H9 (cell line): ENCODE measurements at regions not wholly inside any gene's neighbourhood (a gene's known extent, or its start where the extent isn't known, plus 50 kb on each side); places are given as distances from the start of the nearest gene placed in this dataset.

Source experiments
- DNase-seq: peaks from one replicate; pipeline ENCODE4 v3.0.0-alpha.2; 2017
- H2AFZ ChIP-seq: one replicate; pipeline ENCODE4 v1.6.1; 2013; ENCODE audit warnings: mild to moderate bottlenecking, low read length, control low read depth, moderate library complexity
- H2AK5ac ChIP-seq: 2 replicates; pipeline ENCODE4 v1.6.1; 2013; ENCODE audit warnings: low read length, control low read depth, mixed read lengths; ENCODE audit not compliant: insufficient read length
- H2BK120ac ChIP-seq: one replicate; pipeline ENCODE4 v1.6.1; 2013; ENCODE audit warnings: low read depth, mild to moderate bottlenecking, low read length, control low read depth, inconsistent platforms; ENCODE audit not compliant: poor library complexity, severe bottlenecking
- H2BK12ac ChIP-seq: 2 replicates; pipeline ENCODE4 v1.6.1; 2013; ENCODE audit warnings: low read length, control low read depth, mixed read lengths, low read depth; ENCODE audit not compliant: insufficient read length
- H2BK15ac ChIP-seq: 2 replicates; pipeline ENCODE4 v1.6.1; 2013; ENCODE audit warnings: low read depth, low read length, control low read depth
- H2BK20ac ChIP-seq: one replicate; pipeline ENCODE4 v1.6.1; 2013; ENCODE audit warnings: low read depth, mild to moderate bottlenecking, low read length, control low read depth, inconsistent platforms; ENCODE audit not compliant: poor library complexity, severe bottlenecking
- H2BK5ac ChIP-seq: 2 replicates; pipeline ENCODE4 v1.6.1; 2013; ENCODE audit warnings: low read length, control low read depth, mixed read lengths; ENCODE audit not compliant: insufficient read length
- H3K14ac ChIP-seq: 2 replicates; pipeline ENCODE4 v1.6.1; 2013; ENCODE audit warnings: low read length, control low read depth; ENCODE audit not compliant: insufficient read depth
- H3K18ac ChIP-seq: 2 replicates; pipeline ENCODE4 v1.6.1; 2013; ENCODE audit warnings: low read depth, mild to moderate bottlenecking, mixed read lengths, low read length, control low read depth; ENCODE audit not compliant: insufficient read length
- H3K23ac ChIP-seq: 2 replicates; pipeline ENCODE4 v1.6.1; 2013; ENCODE audit warnings: low read length, control low read depth, mixed read lengths, low read depth; ENCODE audit not compliant: insufficient read length
- H3K23me2 ChIP-seq: 2 replicates; pipeline ENCODE4 v1.6.1; 2013; ENCODE audit warnings: low read depth, mild to moderate bottlenecking, mixed read lengths, low read length, control low read depth; ENCODE audit not compliant: insufficient read length, poor library complexity, severe bottlenecking
- H3K27ac ChIP-seq: 2 replicates; pipeline ENCODE4 v1.5.1; 2013; ENCODE audit warnings: low read length, control low read depth, mixed read lengths, low read depth; ENCODE audit not compliant: insufficient read length
- H3K27me3 ChIP-seq: 2 replicates; pipeline ENCODE4 v1.6.1; 2013; ENCODE audit warnings: low read length, control low read depth, inconsistent platforms; ENCODE audit not compliant: insufficient read depth
- H3K4ac ChIP-seq: 2 replicates; pipeline ENCODE4 v1.6.1; 2013; ENCODE audit warnings: low read depth, mild to moderate bottlenecking, control low read depth, inconsistent platforms, low read length, moderate library complexity
- H3K4me1 ChIP-seq: 2 replicates; pipeline ENCODE4 v1.6.1; 2013; ENCODE audit warnings: low read length, control low read depth, inconsistent platforms; ENCODE audit not compliant: insufficient read depth
- H3K4me2 ChIP-seq: 2 replicates; pipeline ENCODE4 v1.6.1; 2013; ENCODE audit warnings: low read length, control low read depth, mixed read lengths; ENCODE audit not compliant: insufficient read length, insufficient read depth
- H3K56ac ChIP-seq: 2 replicates; pipeline ENCODE4 v1.6.1; 2013; ENCODE audit warnings: low read depth, mild to moderate bottlenecking, mixed read lengths, low read length, control low read depth; ENCODE audit not compliant: insufficient read length
- H3K79me1 ChIP-seq: 2 replicates; pipeline ENCODE4 v1.6.1; 2013; ENCODE audit warnings: low read depth, mild to moderate bottlenecking, moderate library complexity, low read length, control low read depth, inconsistent platforms; ENCODE audit not compliant: insufficient read depth, poor library complexity, severe bottlenecking
- H3K79me2 ChIP-seq: 2 replicates; pipeline ENCODE4 v1.6.1; 2013; ENCODE audit warnings: low read length, control low read depth, inconsistent platforms; ENCODE audit not compliant: insufficient read depth
- H3K9ac ChIP-seq: 2 replicates; pipeline ENCODE4 v1.6.1; 2013; ENCODE audit warnings: low read length, control low read depth, mixed read lengths; ENCODE audit not compliant: insufficient read length; ENCODE audit errors: extremely low read depth
- H3K9me3 ChIP-seq: one replicate; pipeline ENCODE4 v1.6.1; 2013; ENCODE audit warnings: low read depth, low read length, inconsistent platforms; ENCODE audit not compliant: control insufficient read depth
- H3T11ph ChIP-seq: one replicate; pipeline ENCODE4 v1.6.1; 2013; ENCODE audit warnings: mild to moderate bottlenecking, low read length, control low read depth, inconsistent platforms
- H4K20me1 ChIP-seq: one replicate; pipeline ENCODE4 v1.6.1; 2013; ENCODE audit not compliant: control insufficient read depth, insufficient read length, insufficient read depth
- H4K5ac ChIP-seq: 2 replicates; pipeline ENCODE4 v1.6.1; 2013; ENCODE audit warnings: low read depth, mild to moderate bottlenecking, mixed read lengths, low read length, control low read depth; ENCODE audit not compliant: insufficient read length
- H4K8ac ChIP-seq: replicated peaks from 2 replicates; pipeline ENCODE4 v1.6.1; 2013; ENCODE audit warnings: low read length, control low read depth, mixed read lengths, low read depth; ENCODE audit not compliant: insufficient read length
- H4K91ac ChIP-seq: 2 replicates; pipeline ENCODE4 v1.6.1; 2013; ENCODE audit warnings: low read depth, mild to moderate bottlenecking, moderate library complexity, mixed read lengths, low read length, control low read depth; ENCODE audit not compliant: insufficient read length
- H3K27ac Mint-ChIP-seq, 3 experiments: 2 replicates in 2 of 3; 3 replicates in 1 of 3; pipeline ENCODE4 v1.8.0; 2020 to 2021; ENCODE audit warnings: mixed read lengths in 3 of 3, mild to moderate bottlenecking in 1 of 3, moderate library complexity in 1 of 3
- H3K27me3 Mint-ChIP-seq: 2 replicates; pipeline ENCODE4 v1.8.0; 2021; ENCODE audit warnings: low read depth, mild to moderate bottlenecking, moderate library complexity, mixed read lengths
- H3K36me3 Mint-ChIP-seq, 3 experiments: 2 replicates in 2 of 3; 3 replicates in 1 of 3; pipeline ENCODE4 v1.8.0; 2020 to 2021; ENCODE audit warnings: low read depth in 3 of 3, mixed read lengths in 3 of 3; ENCODE audit not compliant: insufficient read depth in 1 of 3
- H3K4me1 Mint-ChIP-seq, 2 experiments: 2 replicates each; pipeline ENCODE4 v1.8.0; 2020; ENCODE audit warnings: mixed read lengths in 2 of 2
- H3K4me3 Mint-ChIP-seq, 2 experiments: 2 replicates in 1 of 2; 3 replicates in 1 of 2; pipeline ENCODE4 v1.8.0; 2020 to 2021; ENCODE audit warnings: mild to moderate bottlenecking in 2 of 2, mixed read lengths in 2 of 2, moderate library complexity in 1 of 2
- H3K9me3 Mint-ChIP-seq, 2 experiments: 2 replicates in 1 of 2; 3 replicates in 1 of 2; pipeline ENCODE4 v1.8.0; 2020; ENCODE audit warnings: mild to moderate bottlenecking in 2 of 2, mixed read lengths in 2 of 2, moderate library complexity in 1 of 2
- WGBS: extraction: QIAGEN DNeasy Blood & Tissue Kit; methylation state at CpG from one replicate; pipeline ENCODE4 v1.1.7; 2013; ENCODE audit warnings: missing lambda C conversion rate, low lambda C conversion rate, mixed read lengths; ENCODE audit not compliant: insufficient read length; ENCODE audit errors: extremely low coverage; 5-methylcytosine and 5-hydroxymethylcytosine counted together
- TF ChIP-seq, protein P1 (sequence below): fragments of 200-600 bp; sonication (generic); conservative IDR thresholded peaks from 3 replicates; pipeline ENCODE4 v1.8.0; 2021; ENCODE audit warnings: antibody characterized with exemption, mild to moderate bottlenecking

- Histone ChIP-seq H3K79me1 (no peaks in the 10 kb centered on the region), H3T11ph (no peak overlapping the region), H2BK15ac (no peak overlapping the region), H4K5ac (no peak overlapping the region), H2BK12ac (no peak overlapping the region), H3K18ac (no peak overlapping the region), H2BK20ac (no peak overlapping the region), H2AK5ac (no peak overlapping the region), H4K91ac (no peak overlapping the region), H3K4ac (no peak overlapping the region), H4K8ac (no peak overlapping the region), H2BK120ac (no peak overlapping the region), H3K56ac (no peak overlapping the region), H3K14ac (no peak overlapping the region), H3K4me2 (no peak overlapping the region), H3K23ac (no peak overlapping the region), H3K9me3 (no peaks in the 10 kb centered on the region), H3K9ac (no peak overlapping the region), H3K27ac (no peak overlapping the region), H2AFZ (no peak overlapping the region), H3K4me1 (peaks cover 5% of the 10 kb centered on the region; the same call in 1 of the 2 replicates), H4K20me1 (no peaks in the 10 kb centered on the region), H2BK5ac (no peak overlapping the region), H3K27me3 (no peaks in the 10 kb centered on the region), H3K23me2 (no peaks in the 10 kb centered on the region), H3K79me2 (no peaks in the 10 kb centered on the region)
- Mint-ChIP-seq H3K36me3 (no peaks in the 10 kb centered on the region; a peak in 1 of 7 replicates), H3K27ac (no peak overlapping the region), H3K27me3 (no peaks in the 10 kb centered on the region), H3K4me3 (no peak overlapping the region), H3K4me1 (peaks cover 11% of the 10 kb centered on the region in 2 experiments), H3K9me3 (no peaks in the 10 kb centered on the region; a peak in 1 of 5 replicates)
- no peak for DNase-seq
- TF ChIP-seq, protein P1, sequence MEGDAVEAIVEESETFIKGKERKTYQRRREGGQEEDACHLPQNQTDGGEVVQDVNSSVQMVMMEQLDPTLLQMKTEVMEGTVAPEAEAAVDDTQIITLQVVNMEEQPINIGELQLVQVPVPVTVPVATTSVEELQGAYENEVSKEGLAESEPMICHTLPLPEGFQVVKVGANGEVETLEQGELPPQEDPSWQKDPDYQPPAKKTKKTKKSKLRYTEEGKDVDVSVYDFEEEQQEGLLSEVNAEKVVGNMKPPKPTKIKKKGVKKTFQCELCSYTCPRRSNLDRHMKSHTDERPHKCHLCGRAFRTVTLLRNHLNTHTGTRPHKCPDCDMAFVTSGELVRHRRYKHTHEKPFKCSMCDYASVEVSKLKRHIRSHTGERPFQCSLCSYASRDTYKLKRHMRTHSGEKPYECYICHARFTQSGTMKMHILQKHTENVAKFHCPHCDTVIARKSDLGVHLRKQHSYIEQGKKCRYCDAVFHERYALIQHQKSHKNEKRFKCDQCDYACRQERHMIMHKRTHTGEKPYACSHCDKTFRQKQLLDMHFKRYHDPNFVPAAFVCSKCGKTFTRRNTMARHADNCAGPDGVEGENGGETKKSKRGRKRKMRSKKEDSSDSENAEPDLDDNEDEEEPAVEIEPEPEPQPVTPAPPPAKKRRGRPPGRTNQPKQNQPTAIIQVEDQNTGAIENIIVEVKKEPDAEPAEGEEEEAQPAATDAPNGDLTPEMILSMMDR, result no peak
- WGBS, result no CpG with 5 or more reads among the region's 2 CpGs
Measured at GRCh38 chr3:187531831-187532230, 138.4 kb downstream of the SST start.
